Upper lobe of left lung (tissue), 6 donors: ENCODE measurements at regions not wholly inside any gene's neighbourhood (a gene's known extent, or its start where the extent isn't known, plus 50 kb on each side); places are given as distances from the start of the nearest gene placed in this dataset.

Experiments used
- ATAC-seq, 2 donors: fragments of 200-7000 bp; cut with Tn5 transposase; one replicate each; pipeline ENCODE4 v1.9.1; 2022; ENCODE audit warnings: mild to moderate bottlenecking in 2 of 2, moderate library complexity in 2 of 2; ENCODE audit not compliant: low FRiP score in 2 of 2
- DNase-seq, 2 donors: peaks; one replicate each; pipeline ENCODE4 v3.0.0-alpha.2; 2019 to 2020
- H3K27ac ChIP-seq, 4 donors: fragments of 200-600 bp; sonication (generic); one replicate each; pipeline ENCODE4 v1.5.1; 2016 to 2019
- H3K27me3 ChIP-seq, 4 donors: fragments of 200-600 bp; sonication (generic); one replicate each; pipeline ENCODE4 v1.5.1; 2017 to 2019
- H3K36me3 ChIP-seq, 4 donors: fragments of 200-600 bp; sonication (generic); one replicate each; pipeline ENCODE4 v1.5.1; 2016 to 2019
- H3K4me1 ChIP-seq, 4 donors: fragments of 200-600 bp; sonication (generic); one replicate each; pipeline ENCODE4 v1.5.1; 2018 to 2019
- H3K4me3 ChIP-seq, 4 donors: fragments of 200-600 bp; sonication (generic); one replicate each; pipeline ENCODE4 v1.5.1; 2017 to 2019; ENCODE audit warnings: mild to moderate bottlenecking in 2 of 4, moderate library complexity in 1 of 4
- H3K9me3 ChIP-seq, 4 donors: fragments of 200-600 bp; sonication (generic); one replicate each; pipeline ENCODE4 v1.5.1; 2018 to 2019
- EP300 ChIP-seq, 4 donors: sonication (generic); formaldehyde crosslinking; IDR thresholded peaks; one replicate each; pipeline ENCODE4 v1.5.1; 2017; ENCODE audit warnings: antibody characterized with exemption in 4 of 4, control low read depth in 2 of 4
- POLR2A ChIP-seq, 4 donors: fragments of 450-650 bp; IDR thresholded peaks; one replicate each; pipeline ENCODE4 v1.5.1; 2016 to 2017; ENCODE audit warnings: antibody characterized with exemption in 4 of 4, mild to moderate bottlenecking in 2 of 4
- POLR2AphosphoS5 ChIP-seq, 2 donors: sonication (generic); formaldehyde crosslinking; IDR thresholded peaks; one replicate each; pipeline ENCODE4 v1.5.1; 2017; ENCODE audit warnings: antibody characterized with exemption in 2 of 2
- WGBS, 2 donors: methylation state at CpG; one replicate each; pipeline ENCODE4 v1.1.5; 2017 to 2018; 5-methylcytosine and 5-hydroxymethylcytosine counted together
- TF ChIP-seq, protein P1 (sequence below), 6 experiments: fragments of 450-650 bp in 4 of 6; fragments of 200-600 bp in 2 of 6; sonication (generic) in 2 of 6; IDR thresholded peaks; one replicate each; pipeline ENCODE4 v1.5.1; 2016 to 2019; ENCODE audit warnings: antibody characterized with exemption in 6 of 6
- donor health status: DM: no; HTN: no; CAD: no; lungs with moderate emphysema.
- donor health status: DM: no; HTN: yes; CAD: no; lungs with severe emphysema.

DNA sequence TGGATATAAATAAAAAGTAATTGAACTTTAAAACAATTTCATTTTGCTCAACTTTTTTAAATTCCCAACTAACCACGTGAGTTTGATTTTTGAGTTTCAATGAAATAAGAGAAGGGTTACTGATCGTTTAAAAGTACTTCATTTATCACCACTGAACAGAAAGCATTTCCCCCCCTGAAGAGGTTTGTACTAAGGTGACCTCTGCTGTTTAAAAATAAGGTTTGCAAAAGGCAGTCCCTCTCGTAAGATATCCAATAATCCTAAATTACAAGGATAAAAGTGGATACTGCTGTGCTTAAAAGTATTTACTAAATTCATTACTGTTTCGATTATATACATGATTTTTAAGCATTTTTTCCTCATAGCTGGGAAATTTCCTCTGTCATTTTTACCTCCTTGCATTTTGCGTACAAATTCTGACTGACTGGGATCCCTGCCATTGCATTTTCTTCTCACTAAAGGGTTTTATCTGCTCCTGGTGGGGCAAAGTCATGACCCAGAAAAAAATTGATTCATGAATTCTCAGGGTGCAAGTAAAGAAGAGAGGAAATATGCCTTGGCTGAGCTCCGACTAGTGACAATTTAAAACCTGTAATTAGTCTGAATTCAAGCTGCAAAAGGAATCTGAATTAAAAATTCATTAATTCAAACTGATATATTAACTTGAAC, 463.8 kb downstream of the PRKD1 start:
- Histone ChIP-seq H3K9me3 (no peaks in the 10 kb centered on the region), H3K4me3 (no peak overlapping the region), H3K36me3 (no peaks in the 10 kb centered on the region), H3K27me3 (no peaks in the 10 kb centered on the region), H3K27ac (no peak overlapping the region), H3K4me1 (no peaks in the 10 kb centered on the region)
- TF ChIP-seq POLR2A (IDR thresholded peaks at IDR 0.05) (no peak), POLR2AphosphoS5 (IDR thresholded peaks at IDR 0.05) (no peak), EP300 (IDR thresholded peaks at IDR 0.05) (no peak)
- TF ChIP-seq, protein P1, sequence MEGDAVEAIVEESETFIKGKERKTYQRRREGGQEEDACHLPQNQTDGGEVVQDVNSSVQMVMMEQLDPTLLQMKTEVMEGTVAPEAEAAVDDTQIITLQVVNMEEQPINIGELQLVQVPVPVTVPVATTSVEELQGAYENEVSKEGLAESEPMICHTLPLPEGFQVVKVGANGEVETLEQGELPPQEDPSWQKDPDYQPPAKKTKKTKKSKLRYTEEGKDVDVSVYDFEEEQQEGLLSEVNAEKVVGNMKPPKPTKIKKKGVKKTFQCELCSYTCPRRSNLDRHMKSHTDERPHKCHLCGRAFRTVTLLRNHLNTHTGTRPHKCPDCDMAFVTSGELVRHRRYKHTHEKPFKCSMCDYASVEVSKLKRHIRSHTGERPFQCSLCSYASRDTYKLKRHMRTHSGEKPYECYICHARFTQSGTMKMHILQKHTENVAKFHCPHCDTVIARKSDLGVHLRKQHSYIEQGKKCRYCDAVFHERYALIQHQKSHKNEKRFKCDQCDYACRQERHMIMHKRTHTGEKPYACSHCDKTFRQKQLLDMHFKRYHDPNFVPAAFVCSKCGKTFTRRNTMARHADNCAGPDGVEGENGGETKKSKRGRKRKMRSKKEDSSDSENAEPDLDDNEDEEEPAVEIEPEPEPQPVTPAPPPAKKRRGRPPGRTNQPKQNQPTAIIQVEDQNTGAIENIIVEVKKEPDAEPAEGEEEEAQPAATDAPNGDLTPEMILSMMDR (IDR thresholded peaks at IDR 0.05), result no peak
- ATAC-seq (no peak), DNase-seq (no peak)
- 26 to 39% methylated on average over 6 of the region's 6 CpGs for WGBS, 2 donors

DNA sequence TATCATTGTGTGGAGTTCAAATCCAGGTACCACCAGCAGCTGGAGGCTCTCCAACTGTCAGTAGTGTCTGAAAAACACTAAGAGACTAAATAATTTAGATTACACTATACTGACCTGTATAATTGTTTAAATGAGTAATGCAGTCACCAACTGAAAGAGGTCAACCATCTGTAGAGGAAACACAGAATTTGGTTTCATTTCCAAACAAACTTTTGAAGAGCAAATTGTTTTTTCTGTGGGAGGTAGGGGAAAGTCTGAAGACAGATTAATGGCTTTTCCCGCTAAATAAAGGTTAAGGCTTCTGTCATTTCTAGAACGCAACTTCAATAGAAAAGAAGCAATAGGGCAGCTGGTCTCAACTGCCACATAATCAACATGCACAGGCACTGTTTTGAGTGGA, 462.6 kb downstream of the PRKD1 start:
- DNase-seq (no peak), ATAC-seq (no peak)
- no peaks in the 10 kb centered on the region for H3K27me3 ChIP-seq
- no peaks in the 10 kb centered on the region for H3K4me1 ChIP-seq
- H3K27ac ChIP-seq, result no peak overlapping the region
- H3K9me3 ChIP-seq, result no peaks in the 10 kb centered on the region
- H3K4me3 ChIP-seq, result no peak overlapping the region
- WGBS, 2 donors, result 35 to 46% methylated on average over 2 of the region's 2 CpGs
- TF ChIP-seq EP300 (IDR thresholded peaks at IDR 0.05) (no peak), POLR2AphosphoS5 (IDR thresholded peaks at IDR 0.05) (no peak)
- H3K36me3 ChIP-seq, result no peaks in the 10 kb centered on the region

DNA sequence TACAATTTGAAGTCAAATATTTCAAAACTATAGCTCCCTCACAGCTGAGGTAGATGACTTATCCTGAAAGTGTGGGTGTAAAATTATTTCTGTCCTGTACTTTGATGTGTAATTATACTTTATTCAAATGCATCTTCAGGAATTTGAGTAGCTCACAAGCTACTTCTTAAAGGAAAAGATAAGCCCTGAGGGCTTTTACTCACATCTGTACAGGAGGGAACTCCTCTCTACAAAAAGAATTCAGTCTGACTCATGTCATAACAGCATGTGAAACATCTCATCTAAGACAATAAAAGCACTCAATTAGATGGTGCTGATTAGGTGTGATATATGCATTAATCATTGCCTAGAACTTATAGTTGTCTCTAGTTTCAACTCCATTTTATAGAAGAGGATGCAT, 452.0 kb downstream of the PRKD1 start:
- H3K27ac ChIP-seq, result no peak overlapping the region

DNA sequence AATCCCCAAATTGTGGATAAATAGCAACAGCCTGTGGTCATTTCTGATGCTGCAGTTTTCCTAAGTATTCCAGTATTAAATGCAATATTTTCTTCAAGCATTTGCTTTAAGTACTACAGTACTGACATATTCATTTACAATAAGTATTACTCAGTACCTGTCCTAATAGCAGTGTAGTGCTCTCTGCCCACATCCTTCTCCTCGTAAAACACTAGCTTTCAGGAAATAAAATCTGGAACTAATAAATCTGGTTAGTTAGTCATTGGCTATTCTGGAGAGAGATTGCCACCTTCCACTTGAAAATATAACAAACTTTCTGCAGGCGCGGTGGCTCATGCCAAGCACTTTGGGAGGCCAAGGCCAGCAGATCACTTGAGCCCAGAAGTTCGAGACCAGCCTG, 441.5 kb downstream of the PRKD1 start:
- TF ChIP-seq POLR2AphosphoS5 (IDR thresholded peaks at IDR 0.05) (no peak), POLR2A (IDR thresholded peaks at IDR 0.05) (no peak), EP300 (IDR thresholded peaks at IDR 0.05) (no peak)
- TF ChIP-seq, protein P1 (IDR thresholded peaks at IDR 0.05), result no peak
- no peak for ATAC-seq
- H3K27ac ChIP-seq, result no peak overlapping the region
- no peaks in the 10 kb centered on the region for H3K36me3 ChIP-seq
- 86 to 91% methylated on average over 4 of the region's 4 CpGs for WGBS, 2 donors
- H3K4me3 ChIP-seq, result no peak overlapping the region
- H3K27me3 ChIP-seq, result no peaks in the 10 kb centered on the region
- no peaks in the 10 kb centered on the region for H3K4me1 ChIP-seq
- H3K9me3 ChIP-seq, result no peaks in the 10 kb centered on the region
- no peak for DNase-seq

More for the DNA sequence above, 452.0 kb downstream of the PRKD1 start:
- Histone ChIP-seq H3K36me3 (no peaks in the 10 kb centered on the region), H3K4me3 (no peak overlapping the region), H3K27me3 (no peaks in the 10 kb centered on the region), H3K4me1 (no peaks in the 10 kb centered on the region), H3K9me3 (no peaks in the 10 kb centered on the region)
- TF ChIP-seq, protein P1 (IDR thresholded peaks at IDR 0.05), result no peak
- TF ChIP-seq POLR2A (IDR thresholded peaks at IDR 0.05) (no peak), EP300 (IDR thresholded peaks at IDR 0.05) (no peak), POLR2AphosphoS5 (IDR thresholded peaks at IDR 0.05) (no peak)
- ATAC-seq (no peak), DNase-seq (no peak)

DNA sequence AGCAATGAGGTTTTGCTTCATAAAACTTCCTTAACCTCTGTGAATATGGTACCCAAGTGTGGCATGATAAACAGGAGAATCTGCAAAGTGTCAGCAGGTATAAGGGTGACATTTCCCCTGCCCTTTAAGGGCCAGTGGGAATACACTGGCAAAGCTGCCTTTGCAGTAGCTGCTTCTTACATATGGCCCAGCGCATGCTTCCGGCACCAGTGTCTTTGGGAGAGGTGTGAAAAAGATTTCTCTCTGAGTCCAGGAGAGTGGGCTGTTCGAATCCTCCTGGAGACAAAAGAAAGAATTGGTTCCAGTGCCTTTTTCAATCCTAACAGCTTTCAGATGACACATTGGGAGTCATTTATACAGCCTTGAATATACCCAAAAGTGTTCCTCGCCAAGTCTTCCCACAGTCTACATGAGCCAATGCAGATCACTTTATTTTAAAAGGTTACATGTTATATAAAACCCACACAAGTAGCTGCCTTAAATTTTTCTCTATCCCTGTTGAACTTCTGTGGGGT, 437.7 kb downstream of the PRKD1 start:
- Histone ChIP-seq H3K4me1 (no peaks in the 10 kb centered on the region), H3K27ac (no peak overlapping the region), H3K4me3 (no peak overlapping the region), H3K9me3 (no peaks in the 10 kb centered on the region), H3K27me3 (no peaks in the 10 kb centered on the region), H3K36me3 (no peaks in the 10 kb centered on the region)
- WGBS, 2 donors, result 74 to 77% methylated on average over 4 of the region's 4 CpGs
- DNase-seq (no peak), ATAC-seq (no peak)
- TF ChIP-seq EP300 (IDR thresholded peaks at IDR 0.05), result no peak
- no peak for TF ChIP-seq POLR2AphosphoS5 (IDR thresholded peaks at IDR 0.05)
- TF ChIP-seq, protein P1 (IDR thresholded peaks at IDR 0.05), result no peak
- TF ChIP-seq POLR2A (IDR thresholded peaks at IDR 0.05), result no peak
